DND-41 (cell line): ENCODE measurements at regions not wholly inside any gene's neighbourhood (a gene's known extent, or its start where the extent isn't known, plus 50 kb on each side); places are given as distances from the start of the nearest gene placed in this dataset.

ENCODE experiments used
- EZH2 ChIP-seq: IDR thresholded peaks from 3 replicates; pipeline ENCODE4 v1.6.1; 2012; ENCODE audit warnings: borderline replicate concordance, low read depth, mild to moderate bottlenecking, moderate library complexity, low read length, inconsistent platforms; ENCODE audit not compliant: severe bottlenecking
- TF ChIP-seq, protein P1 (sequence below): IDR thresholded peaks from 2 replicates; pipeline ENCODE4 v1.5.1; 2012; ENCODE audit warnings: borderline replicate concordance, low read length, moderate library complexity, mild to moderate bottlenecking; ENCODE audit not compliant: poor library complexity, severe bottlenecking; ENCODE audit errors: extremely low read depth

DNA sequence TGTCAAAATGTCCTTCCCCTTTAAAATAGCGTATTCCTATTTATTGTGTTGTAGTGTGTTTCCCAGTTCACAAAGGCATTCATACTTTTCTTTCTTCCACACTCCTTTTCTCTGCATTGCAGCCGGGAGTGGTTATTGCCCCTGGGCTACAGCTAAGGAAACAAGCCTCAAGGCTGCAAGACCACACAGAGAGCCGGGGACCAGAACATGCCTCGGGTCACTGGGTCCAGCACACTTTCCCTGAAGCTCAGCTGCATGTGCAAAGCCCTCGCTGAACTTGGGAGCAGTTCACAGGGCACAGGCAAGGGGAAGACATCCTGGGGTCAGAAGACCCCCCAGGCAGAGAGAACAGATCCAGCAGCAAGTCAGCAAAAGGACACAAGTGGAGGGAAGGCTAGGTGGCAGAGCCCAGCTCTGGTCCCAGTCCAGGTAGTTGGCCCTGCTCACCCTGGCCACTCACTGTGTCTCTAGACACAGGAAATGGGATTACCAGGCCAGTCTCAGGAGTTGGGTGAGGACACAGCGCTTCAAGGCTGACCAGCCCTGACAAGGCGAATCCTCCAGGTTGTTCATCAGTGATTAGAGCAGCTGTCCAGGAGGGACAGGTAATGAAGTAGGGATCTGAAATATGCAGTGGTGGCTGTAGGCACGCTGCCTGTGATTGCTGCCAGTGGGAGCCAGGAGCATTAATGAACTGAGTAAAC, 118.2 kb downstream of the CD83 start:
- TF ChIP-seq, protein P1, sequence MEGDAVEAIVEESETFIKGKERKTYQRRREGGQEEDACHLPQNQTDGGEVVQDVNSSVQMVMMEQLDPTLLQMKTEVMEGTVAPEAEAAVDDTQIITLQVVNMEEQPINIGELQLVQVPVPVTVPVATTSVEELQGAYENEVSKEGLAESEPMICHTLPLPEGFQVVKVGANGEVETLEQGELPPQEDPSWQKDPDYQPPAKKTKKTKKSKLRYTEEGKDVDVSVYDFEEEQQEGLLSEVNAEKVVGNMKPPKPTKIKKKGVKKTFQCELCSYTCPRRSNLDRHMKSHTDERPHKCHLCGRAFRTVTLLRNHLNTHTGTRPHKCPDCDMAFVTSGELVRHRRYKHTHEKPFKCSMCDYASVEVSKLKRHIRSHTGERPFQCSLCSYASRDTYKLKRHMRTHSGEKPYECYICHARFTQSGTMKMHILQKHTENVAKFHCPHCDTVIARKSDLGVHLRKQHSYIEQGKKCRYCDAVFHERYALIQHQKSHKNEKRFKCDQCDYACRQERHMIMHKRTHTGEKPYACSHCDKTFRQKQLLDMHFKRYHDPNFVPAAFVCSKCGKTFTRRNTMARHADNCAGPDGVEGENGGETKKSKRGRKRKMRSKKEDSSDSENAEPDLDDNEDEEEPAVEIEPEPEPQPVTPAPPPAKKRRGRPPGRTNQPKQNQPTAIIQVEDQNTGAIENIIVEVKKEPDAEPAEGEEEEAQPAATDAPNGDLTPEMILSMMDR: no peak
- no peak for TF ChIP-seq EZH2
